Caki2 (cell line): ENCODE measurements at regions not wholly inside any gene's neighbourhood (a gene's known extent, or its start where the extent isn't known, plus 50 kb on each side); places are given as distances from the start of the nearest gene placed in this dataset.
"Not testable (repeated sequence)": the region's sequence is repeated elsewhere in the genome, so short reads cannot be mapped to it uniquely, and the experiment has no call there.

Experiments used
- DNase-seq: peaks from one replicate; pipeline ENCODE4 v3.0.0-alpha.2; 2015; ENCODE audit warnings: low read depth
- in situ Hi-C: cut with HindIII; loops from 2 replicates; pipeline ENCODE4 v1.10.0; 2016; ENCODE audit warnings: low sequenced_read_pairs, low pct_unique_long_range_greater_than_20kb, mixed read lengths

DNA sequence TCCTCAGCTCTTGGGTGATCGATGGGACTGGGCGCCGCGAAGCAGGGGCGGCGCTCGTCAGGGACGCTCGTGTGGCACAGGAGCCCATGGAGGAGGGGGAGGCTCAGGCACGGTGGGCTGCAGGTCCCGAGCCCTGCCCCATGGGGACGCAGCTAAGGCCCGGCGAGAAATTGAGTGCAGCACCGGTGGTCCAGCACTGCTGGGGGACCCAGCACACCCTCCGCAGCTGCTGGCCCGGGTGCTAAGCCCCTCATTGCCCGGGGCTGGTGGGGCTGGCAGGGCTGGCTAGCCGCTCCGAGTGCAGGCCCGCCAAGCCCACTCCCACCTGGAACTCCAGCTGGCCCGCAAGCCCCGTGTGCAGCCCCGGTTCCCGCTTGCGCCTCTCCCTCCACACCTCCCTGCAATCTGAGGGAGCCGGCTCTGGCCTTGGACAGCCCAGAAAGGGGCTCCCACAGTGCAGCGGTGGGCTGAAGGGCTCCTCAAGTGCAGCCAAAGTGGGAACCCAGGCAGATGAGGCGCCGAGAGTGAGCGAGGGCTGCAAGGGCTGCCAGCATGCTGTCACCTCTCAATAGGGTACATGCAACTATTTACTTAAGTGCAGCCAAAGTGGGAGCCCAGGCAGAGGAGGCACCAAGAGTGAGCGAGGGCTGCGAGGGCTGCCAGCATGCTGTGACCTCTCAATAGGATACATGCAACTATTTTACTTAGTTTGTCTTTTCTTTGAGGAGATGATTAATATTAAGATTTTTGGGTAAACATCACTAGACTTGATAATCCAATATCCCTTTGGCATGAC, 619.8 kb upstream of the IGFBP7 start:
- DNase-seq, in situ Hi-C loops: not testable (repeated sequence)

DNA sequence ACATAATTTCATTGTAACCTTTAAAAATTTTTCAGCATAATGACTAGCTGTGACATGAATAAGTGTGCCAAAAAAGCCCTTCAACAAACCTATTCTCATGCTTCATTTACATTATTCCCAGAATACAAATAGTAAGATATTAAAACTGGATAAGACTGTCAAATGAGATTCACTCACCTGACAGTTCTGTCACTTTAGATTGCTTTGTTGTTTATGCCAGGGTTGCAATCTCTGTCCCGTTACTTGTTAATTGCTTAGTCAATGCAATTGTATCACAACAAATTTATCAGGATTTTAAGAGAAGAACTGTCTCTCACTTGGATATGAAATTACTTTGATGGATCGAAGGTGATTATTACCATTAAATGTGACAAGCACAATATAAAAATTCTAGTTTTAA, 616.0 kb upstream of the IGFBP7 start:
- in situ Hi-C loops, result no loop called here
- no peak for DNase-seq

DNA sequence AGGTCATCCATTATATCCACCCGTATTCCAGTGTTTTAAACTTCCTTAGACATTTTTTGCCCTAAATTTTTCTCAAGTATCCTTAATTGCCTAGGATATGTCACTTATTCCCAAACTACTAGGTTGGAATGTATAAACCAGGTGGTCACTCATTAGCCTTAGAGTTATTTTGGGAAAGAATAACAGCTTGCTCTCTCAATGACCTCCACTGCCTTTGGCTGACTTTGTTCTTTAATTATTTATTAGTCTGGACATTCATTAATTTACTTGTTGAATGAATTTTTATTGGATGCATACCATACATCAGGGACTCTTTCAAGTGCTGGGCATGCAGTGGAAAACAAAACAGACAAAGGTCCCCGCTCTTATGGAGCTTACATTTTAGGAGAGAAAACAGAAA, 609.3 kb upstream of the IGFBP7 start:
- in situ Hi-C loops, result no loop called here
- DNase-seq, result no peak

DNA sequence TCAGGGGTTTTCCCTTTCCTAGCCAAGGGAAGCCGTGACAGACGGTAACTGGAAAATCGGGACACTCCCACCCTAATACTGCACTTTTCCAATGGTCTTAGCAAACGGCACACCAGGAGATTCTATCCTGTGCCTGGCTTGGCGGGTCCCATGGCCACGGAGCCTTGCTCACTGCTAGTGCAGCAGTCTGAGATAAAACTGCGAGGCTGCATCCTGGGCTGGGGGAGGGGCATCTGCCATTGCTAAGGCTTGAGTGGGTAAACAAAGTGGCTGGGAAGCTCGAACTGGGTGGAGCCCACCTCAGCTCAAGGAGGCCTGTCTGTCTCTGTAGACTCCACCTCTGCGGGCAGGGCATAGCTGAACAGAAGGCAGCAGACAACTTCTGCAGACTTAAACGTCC, 604.1 kb upstream of the IGFBP7 start:
- in situ Hi-C loops, DNase-seq: not testable (repeated sequence)

DNA sequence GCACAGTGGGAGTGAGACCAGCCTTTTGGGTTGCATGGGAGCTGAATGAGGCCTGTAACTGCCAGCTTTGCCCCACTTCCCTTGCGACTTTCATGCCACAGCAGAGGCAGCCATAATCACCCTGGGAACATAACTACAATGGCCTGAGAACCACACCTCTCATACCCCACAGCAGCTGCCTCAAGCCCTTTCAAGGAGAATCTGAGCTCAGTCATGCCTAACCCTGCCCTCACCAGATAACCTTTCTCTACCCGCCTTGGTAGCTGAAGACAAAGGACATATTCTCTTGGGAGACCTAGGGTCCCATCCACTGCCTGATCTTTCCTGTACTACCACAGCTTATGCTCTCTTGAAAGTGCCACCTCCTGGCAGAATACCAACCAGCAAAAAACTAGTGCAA, 599.9 kb upstream of the IGFBP7 start:
- no peak for DNase-seq
- in situ Hi-C loops, result no loop called here

DNA sequence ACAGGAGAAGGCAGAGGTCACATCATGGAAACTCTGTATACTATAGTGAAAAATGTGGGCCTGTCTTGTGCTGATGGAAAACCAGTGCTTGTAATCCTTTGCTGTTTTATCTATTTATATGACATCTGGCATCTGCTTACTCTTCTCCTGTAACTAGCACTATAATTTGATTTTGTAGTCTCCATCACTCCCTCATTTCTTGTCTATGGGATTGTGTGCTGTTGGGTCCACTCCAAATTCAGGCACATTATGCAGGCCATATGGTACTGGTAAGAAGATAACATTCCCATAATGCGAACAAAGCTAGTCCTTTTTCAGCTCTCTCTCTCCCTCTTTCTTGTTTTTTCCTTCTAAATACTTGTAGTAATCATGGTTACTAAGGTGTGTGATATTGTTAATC, 581.2 kb upstream of the IGFBP7 start:
- in situ Hi-C loops, result no loop called here

DNA sequence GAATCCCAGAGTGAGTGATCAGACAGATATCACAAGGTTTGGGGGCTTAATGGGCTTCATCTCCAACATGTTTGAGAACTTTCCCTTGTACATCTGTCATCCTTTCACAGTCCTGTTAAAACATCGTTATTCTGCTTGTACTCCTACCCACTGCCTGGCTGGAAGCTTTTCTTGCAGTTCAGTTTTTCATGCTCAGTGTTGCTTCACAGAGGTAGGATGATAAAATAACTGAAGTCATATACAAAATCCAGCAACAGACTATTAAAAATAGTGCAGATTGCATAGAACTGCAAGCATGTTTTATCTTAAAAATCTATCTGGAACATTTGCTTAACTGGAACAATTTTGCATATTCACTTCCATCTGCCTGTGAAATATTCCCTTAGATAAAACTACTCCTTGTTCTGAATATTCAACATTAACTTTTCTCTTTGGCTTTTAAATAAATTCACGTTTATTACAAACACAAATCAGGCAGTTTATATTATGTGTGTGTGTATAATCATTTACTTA, 579.6 kb upstream of the IGFBP7 start:
- DNase-seq, result no peak

More for the DNA sequence above, 581.2 kb upstream of the IGFBP7 start:
- no peak for DNase-seq

DNA sequence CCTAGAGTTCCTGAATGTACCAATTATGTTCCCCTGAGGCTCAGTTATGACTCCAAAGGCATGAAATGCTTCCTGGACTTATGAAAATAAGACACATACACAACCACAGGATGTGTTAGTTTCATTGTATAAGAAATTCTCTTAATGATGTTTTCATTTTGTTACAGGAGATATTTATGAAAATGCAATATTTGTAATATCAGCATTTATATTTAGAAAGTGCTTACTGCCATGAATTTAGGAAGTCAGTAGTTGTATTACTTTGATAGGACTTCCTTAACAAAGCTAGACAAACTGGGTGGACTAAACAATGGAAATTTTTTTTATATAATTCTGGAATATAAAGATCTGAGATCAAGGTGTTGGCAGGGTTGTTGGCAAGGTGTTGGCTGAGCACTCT, 572.1 kb upstream of the IGFBP7 start:
- DNase-seq, result no peak
- in situ Hi-C loops, result no loop called here

More for the DNA sequence above, 579.6 kb upstream of the IGFBP7 start:
- in situ Hi-C loops, result no loop called here

DNA sequence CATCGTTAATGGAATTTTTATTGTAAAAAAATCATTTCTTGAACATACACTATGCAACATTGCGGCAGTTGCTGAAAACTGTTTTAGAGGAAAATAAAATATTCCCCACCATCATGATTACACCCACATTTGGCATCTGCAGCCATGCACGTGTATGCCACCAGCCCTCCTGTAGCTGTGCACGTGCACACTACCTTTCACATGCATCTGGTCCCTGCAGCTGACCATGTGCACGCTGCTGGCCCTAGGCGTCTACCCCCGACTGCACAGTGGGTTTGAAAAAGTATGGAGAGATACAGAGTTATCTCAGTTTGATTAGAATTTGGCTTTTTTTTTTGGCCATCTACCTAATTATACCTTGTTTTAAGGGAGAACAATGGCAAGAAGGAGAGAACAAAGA, 569.8 kb upstream of the IGFBP7 start:
- in situ Hi-C loops, result no loop called here
- DNase-seq, result no peak

DNA sequence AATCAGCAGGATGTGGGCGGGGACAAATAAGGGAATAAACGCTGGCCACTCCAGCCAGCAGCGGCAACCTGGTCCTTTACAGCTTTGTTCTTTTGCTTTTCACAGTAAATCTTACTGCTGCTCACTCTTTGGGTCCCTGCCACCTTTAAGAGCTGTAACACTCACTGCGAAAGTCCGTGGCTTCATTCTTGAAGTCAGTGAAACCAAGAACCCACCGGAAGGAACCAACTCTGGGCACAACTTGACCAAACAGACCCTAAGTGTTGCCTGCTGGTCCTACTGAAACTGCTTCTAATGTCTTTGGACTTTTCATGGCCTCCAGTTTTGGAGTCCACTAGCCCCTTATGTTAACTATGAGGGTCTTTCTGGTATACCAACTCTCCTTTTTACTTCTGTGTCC, 566.2 kb upstream of the IGFBP7 start:
- DNase-seq, result no peak
- in situ Hi-C loops, result no loop called here

DNA sequence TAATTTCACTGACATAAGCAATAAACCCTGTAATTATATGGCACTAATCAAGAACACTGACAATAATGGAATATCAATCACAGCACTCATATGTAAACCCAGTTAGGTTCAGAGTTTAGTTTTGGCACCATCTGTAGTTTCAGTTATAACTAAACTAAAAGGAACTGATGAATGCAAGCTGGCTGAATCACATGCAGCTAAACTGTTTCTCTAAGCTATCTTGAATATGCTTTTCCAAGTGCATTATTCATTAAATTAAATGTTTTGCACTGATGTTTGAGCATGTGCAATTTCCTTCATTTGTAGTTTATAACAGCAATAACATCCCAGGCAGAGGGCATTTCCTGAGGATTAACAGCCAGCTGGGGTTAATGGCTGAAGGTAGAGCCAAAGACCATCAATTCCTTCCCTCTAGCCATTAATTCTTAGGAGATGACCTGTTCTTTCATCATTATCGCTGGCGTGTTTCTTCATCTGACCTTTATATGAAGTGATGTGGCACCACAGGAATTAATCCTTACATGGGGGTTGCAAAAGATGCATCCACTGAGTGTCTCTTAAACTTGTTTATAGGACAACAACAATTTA, 562.8 kb upstream of the IGFBP7 start:
- in situ Hi-C loops, result no loop called here
- DNase-seq, result no peak

DNA sequence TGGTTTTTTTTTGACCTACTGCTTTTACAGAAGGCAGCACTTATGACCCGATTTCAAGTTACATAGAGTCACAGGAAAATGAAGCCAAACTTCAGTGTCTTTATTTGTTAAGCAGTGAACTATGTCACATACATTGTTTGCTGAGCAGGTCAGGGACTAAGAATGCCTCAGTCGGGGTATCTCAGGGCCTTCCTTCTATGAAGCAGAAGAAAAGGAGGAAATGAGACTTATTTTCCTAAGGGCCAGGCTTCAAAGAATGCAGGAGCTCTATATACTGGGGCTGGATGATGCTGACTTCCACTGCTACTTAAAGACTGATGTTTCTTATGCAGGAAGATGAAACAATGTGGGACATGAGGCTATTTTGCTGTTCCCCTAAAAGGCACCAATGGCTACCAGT, 558.4 kb upstream of the IGFBP7 start:
- in situ Hi-C loops, result no loop called here
- DNase-seq, result no peak

DNA sequence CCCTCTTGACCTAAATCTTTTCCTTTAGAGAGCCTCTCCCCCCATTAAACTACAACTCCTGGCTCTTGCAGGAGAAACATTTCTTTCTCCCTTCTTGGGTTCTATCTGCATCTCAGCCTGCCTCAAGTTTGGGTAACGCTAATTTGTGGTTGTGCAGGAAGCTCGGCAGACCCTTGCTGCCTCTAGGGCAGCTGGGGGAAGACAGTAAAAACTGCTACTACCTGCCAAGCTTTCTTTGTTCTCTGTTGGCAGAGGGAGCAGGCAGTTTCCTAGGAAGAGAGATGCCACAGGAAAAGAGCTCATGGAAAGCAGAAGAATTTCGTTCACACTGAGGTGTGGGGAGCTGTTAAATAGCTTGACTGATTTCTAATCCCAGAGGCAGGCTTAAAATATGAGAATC, 555.6 kb upstream of the IGFBP7 start:
- in situ Hi-C loops, result no loop called here

DNA sequence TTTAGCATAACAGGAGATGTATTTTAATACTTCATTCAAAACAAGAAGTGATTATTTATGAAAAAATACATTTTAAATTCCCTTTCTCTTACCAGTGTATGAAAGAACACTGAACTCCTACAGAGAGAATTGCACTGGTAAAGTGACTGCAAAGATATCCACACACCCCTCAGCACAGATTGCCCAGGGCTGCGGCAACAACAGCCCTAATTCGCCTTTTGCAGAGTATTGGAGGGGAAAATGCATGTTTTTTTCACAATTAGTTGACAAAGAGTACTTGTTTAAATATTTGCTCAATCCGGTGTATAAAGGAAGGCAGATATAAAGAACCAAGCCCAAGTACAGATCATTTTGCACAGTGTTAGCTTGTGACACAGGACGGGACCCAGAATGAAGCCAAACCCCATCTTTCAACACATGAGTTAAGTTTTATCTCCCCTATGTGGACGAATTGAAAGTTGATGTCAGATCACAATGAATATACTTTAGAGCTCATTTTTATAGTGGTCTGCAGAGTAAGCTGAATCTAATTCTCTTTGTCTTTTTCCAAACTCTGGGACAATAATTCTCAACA, 551.4 kb upstream of the IGFBP7 start:
- in situ Hi-C loops, result no loop called here
- no peak for DNase-seq

More for the DNA sequence above, 555.6 kb upstream of the IGFBP7 start:
- no peak for DNase-seq

DNA sequence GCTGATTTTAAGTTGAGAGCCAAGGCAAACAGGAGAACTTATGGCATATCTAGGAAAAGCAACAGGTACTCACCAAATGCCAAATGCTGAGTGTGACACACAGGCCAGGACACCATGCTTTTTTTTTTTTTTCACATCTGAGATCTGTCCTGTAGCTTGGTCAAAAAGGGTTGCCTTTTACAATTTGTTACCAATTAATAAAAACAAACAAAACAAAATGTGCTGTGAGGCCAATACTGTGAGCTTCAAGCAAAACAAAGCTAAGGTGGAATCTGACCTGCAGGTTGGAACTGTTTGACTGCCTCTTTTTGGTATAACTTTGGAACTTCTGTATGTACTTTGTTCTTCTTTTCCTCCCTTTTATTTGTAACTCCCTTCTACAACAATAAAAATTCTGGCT, 548.5 kb upstream of the IGFBP7 start:
- in situ Hi-C loops, result no loop called here
- DNase-seq, result no peak

DNA sequence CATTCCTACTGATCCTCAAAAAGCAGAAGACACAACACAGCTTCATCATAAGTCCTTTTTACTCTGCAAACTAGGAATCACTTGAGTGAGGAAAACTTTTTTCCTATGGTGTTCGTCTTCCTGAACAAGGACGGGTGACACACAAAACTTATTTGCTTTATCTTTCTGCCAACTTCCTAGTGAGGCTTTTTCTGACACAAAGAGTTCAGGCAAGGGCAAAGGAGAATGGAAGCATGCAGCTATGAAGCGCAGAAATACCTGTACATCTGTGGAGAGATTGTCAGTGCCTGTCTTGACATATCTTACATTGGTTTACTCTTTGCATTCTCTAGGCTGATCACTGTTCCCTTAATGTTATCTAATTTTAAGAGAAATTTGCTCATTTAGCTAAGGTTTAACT, 548.0 kb upstream of the IGFBP7 start:
- in situ Hi-C loops, result no loop called here

DNA sequence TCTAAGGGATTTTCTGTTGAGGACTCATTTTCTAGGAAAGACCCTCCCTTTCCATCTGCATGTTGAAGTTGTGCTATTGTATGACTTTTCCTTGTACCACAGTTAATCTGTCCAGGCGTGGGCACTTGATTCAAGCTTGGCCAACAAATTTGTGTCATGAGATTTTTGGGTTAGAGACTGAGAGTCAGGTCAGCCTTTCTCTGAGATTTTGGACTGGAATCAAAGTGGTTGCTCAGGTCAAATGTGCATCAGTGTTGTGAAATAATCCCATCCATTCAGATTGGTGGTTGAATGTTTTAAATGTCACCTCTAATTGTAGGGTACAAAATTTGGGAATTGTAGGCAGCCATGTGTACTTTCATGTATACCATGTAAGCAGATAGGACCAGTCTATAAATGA, 545.2 kb upstream of the IGFBP7 start:
- no peak for DNase-seq
- in situ Hi-C loops, result no loop called here

More for the DNA sequence above, 548.0 kb upstream of the IGFBP7 start:
- DNase-seq, result no peak

DNA sequence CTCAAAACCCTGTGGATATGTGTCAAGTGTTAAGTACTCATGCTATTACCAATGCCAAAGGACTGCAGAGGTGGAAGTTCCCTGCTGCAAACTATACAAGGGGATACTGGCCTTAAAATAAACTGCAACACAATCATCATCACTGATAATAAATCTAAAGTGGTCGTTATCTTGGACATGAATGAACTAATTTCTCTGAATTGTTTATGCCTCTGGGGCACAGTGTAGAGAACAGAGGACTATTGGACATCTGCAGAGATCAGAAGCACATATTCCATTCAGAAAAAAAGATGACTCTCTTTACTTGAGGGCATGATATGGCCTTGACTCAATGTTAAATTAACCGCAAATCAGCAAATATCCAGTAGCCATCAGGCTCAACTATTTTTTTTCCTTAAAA, 542.6 kb upstream of the IGFBP7 start:
- in situ Hi-C loops, result no loop called here
- no peak for DNase-seq

DNA sequence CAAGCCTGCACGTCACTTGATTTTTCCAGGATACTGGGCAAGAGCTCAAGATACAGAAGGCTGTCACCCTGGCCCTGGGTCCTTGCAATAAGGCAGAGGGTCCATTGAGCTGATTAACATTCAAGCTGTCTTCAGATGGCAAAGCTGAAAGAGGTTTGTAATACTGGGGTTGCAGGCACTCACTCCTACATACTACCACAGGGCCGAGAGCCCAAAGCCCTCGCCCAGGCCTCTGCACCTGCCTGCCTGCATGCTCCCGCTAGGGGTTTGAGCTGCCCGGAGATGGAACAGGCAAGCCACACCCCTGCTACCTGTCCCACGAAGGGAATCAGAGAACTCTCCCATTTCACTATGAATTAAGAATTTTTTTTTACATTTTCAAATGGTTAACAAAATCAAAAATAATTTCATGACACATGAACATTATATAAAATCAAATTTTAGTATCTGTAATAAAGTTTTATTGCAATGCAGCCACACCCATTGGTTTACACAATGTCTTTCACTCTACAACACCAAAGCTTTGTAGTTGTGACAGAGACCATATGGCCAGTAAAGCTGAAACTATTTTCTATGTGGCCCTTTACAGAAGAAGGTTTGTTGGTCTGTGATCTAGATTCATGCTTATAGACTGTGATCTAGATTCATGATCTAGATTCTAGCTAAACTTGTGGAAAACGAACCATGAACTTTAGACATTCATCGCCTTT, 530.4 kb upstream of the IGFBP7 start:
- DNase-seq, result no peak
- in situ Hi-C loops, result no loop called here
